SK-N-SH treated with all-trans-retinoic acid at 6 μM for 48 hours (cell line): ENCODE measurements at regions not wholly inside any gene's neighbourhood (a gene's known extent, or its start where the extent isn't known, plus 50 kb on each side); places are given as distances from the start of the nearest gene placed in this dataset.

Experiments used
- ARNTL ChIP-seq: fragments of 450-650 bp; formaldehyde crosslinking; IDR thresholded peaks from 2 replicates; pipeline ENCODE4 v1.5.0; 2020; ENCODE audit warnings: low read depth, mild to moderate bottlenecking, moderate library complexity, borderline replicate concordance
- BACH2 ChIP-seq: fragments of 250-450 bp; sonication (Bioruptor Pico); IDR thresholded peaks from 2 replicates; pipeline ENCODE4 v1.9.0; 2021; ENCODE audit warnings: mild to moderate bottlenecking, borderline replicate concordance
- CSDC2 ChIP-seq: fragments of 250-450 bp; sonication (Bioruptor Pico); IDR thresholded peaks from 2 replicates; pipeline ENCODE4 v1.5.0; 2020; ENCODE audit warnings: mild to moderate bottlenecking, moderate library complexity
- GLIS3 ChIP-seq: fragments of 250-450 bp; sonication (Bioruptor Pico); IDR thresholded peaks from 2 replicates; pipeline ENCODE4 v1.5.0; 2020; ENCODE audit warnings: mild to moderate bottlenecking, moderate library complexity
- ISL1 ChIP-seq: fragments of 250-450 bp; sonication (Bioruptor Pico); IDR thresholded peaks from 2 replicates; pipeline ENCODE4 v2.1.2; 2022; ENCODE audit warnings: mild to moderate bottlenecking, moderate library complexity
- PATZ1 ChIP-seq: fragments of 250-450 bp; sonication (Bioruptor Pico); IDR thresholded peaks from 2 replicates; pipeline ENCODE4 v1.8.0; 2020; ENCODE audit warnings: mild to moderate bottlenecking, moderate library complexity, borderline replicate concordance
- SNAI2 ChIP-seq: fragments of 250-450 bp; sonication (Bioruptor Pico); IDR thresholded peaks from 2 replicates; pipeline ENCODE4 v1.5.0; 2020; ENCODE audit warnings: mild to moderate bottlenecking, moderate library complexity
- TOX ChIP-seq: fragments of 250-450 bp; sonication (Bioruptor Pico); IDR thresholded peaks from 2 replicates; pipeline ENCODE4 v1.8.0; 2021; ENCODE audit warnings: mild to moderate bottlenecking, moderate library complexity, borderline replicate concordance
- TSHZ2 ChIP-seq: fragments of 250-450 bp; sonication (Bioruptor Pico); IDR thresholded peaks from 2 replicates; pipeline ENCODE4 v1.5.0; 2020; ENCODE audit warnings: mild to moderate bottlenecking, moderate library complexity
- ZC3H10 ChIP-seq: fragments of 250-450 bp; sonication (Bioruptor Pico); IDR thresholded peaks from 2 replicates; pipeline ENCODE4 v1.5.1; 2021; ENCODE audit warnings: mild to moderate bottlenecking, moderate library complexity
- ZFP3 ChIP-seq: fragments of 250-450 bp; sonication (Bioruptor Pico); IDR thresholded peaks from 2 replicates; pipeline ENCODE4 v1.5.0; 2020; ENCODE audit warnings: mild to moderate bottlenecking, moderate library complexity
- ZFP30 ChIP-seq: fragments of 450-650 bp; formaldehyde crosslinking; IDR thresholded peaks from 2 replicates; pipeline ENCODE4 v1.5.0; 2022; ENCODE audit warnings: mild to moderate bottlenecking, moderate library complexity
- ZNF565 ChIP-seq: fragments of 450-650 bp; formaldehyde crosslinking; conservative IDR thresholded peaks from 2 replicates; pipeline ENCODE4 v1.5.0; 2020; ENCODE audit warnings: low read depth, mild to moderate bottlenecking, moderate library complexity
- TF ChIP-seq, protein P1 (sequence below): fragments of 250-450 bp; sonication (Bioruptor Pico); IDR thresholded peaks from 2 replicates; pipeline ENCODE4 v1.5.1; 2021; ENCODE audit warnings: mild to moderate bottlenecking, moderate library complexity

GRCh38 chr3:40780925-40781406 is 256.2 kb downstream of the ZNF621 start:
- TF ChIP-seq TSHZ2 (CRISPR knock-in tag) (no peak), ZFP3 (no peak), BACH2 (no peak), PATZ1 (CRISPR knock-in tag) (no peak), SNAI2 (no peak), ZFP30 (CRISPR knock-in tag) (no peak), GLIS3 (CRISPR knock-in tag) (no peak), TOX (no peak), ZC3H10 (CRISPR knock-in tag) (no peak), ARNTL (no peak), ZNF565 (CRISPR knock-in tag) (no peak), ISL1 (no peak), CSDC2 (CRISPR knock-in tag) (no peak)
- TF ChIP-seq, protein P1, sequence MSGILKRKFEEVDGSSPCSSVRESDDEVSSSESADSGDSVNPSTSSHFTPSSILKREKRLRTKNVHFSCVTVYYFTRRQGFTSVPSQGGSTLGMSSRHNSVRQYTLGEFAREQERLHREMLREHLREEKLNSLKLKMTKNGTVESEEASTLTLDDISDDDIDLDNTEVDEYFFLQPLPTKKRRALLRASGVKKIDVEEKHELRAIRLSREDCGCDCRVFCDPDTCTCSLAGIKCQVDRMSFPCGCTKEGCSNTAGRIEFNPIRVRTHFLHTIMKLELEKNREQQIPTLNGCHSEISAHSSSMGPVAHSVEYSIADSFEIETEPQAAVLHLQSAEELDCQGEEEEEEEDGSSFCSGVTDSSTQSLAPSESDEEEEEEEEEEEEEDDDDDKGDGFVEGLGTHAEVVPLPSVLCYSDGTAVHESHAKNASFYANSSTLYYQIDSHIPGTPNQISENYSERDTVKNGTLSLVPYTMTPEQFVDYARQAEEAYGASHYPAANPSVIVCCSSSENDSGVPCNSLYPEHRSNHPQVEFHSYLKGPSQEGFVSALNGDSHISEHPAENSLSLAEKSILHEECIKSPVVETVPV = no peak
